Forelimb muscle (tissue), 1 donor: ENCODE measurements at regions not wholly inside any gene's neighbourhood (a gene's known extent, or its start where the extent isn't known, plus 50 kb on each side); places are given as distances from the start of the nearest gene placed in this dataset.

Experiments used
- DNase-seq: peaks from one replicate; pipeline ENCODE4 v3.0.0-alpha.2; 2013; ENCODE audit warnings: low read depth

DNA sequence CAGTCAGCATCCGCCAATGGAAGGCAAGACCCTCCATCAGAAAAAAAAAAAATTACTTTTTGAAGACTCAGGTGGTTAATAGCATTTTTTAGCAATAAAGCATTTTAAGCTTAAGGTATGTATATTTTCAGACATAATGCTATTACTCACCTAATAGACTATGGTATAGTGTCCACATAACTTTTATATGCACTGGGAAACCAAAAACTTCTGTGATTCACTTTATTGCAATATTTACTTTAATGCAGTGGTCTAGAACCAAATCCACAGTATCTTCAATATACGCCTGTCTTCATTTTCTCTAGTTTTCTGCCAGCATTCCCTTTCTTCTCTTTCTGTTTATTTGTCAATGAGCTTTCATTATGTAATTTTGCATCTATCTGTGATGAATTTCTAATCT lies 418.1 kb downstream of the SLITRK6 start:
- no peak for DNase-seq

DNA sequence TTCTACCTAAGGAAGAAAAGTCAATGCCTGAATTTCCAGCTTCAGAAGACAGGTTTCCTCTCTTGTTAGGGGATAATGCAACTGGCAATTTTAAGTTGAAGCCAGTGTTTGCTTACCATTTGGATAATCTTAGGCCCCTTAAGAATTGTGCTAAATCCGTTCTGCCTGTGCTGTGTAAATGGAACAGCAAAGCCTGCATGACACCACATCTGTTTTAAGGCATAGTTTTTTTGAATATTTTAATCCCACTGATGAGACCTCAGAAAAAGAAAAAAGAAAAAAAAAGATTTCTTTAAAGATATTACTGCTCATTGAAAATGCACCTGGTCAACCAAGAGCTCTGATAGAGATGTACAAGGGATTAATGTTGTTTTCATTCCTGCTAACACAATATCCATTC lies 419.2 kb downstream of the SLITRK6 start:
- no peak for DNase-seq

DNA sequence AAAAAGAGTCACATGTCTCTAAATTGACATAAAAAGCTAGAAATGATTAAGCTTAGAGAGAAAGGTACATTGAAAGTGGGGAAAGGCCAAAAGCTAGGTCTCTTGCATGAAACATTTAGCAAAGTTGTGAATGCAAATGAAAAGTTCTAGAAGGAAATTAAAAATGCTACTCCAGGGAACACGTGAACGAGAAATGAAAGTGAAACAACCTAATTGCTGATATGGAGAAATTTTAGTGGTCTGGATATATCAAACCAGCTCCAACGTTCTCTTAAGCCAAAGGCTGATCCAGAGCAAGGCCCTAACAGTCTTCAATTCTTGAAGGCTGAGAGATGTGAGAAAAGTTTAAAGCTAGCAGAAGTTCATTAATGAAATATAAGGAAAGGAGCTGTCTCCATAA lies 419.8 kb downstream of the SLITRK6 start:
- DNase-seq: no peak

DNA sequence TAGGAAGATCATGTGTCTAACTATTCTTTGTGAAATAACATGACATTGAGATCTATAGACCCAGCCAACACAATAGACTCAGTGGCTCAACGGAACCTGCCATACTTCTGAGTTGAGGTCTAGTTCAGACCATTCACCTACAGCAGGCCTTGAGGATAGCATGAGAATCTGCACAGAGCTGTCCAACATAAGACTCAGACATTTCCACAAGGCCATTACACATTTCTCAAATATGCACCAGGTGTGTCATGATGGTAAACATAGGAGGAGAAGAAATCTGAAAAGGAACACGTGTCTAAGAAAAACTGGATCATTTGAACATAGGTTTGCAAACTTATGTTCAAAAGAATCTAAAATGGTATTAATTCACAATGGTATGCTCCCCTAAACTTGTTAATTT lies 421.4 kb downstream of the SLITRK6 start:
- DNase-seq: no peak

DNA sequence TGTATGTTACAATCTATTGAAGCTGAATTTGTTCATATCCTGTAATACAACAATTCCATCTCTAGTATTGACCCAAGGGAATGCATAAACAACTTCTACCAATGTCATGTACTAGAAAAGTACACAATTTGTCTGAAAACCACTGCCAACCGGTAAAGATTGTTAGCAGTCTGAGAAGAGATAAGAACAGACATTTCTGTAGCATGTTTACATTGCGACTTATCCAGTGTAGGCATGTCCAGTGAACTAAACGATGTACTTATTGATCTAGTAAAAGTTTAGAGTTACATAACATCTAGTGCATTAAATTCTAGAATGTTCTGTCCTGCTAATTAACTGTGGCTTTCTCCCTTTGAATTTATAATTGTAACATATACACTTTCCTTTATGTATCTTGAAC lies 425.9 kb downstream of the SLITRK6 start:
- no peak for DNase-seq

DNA sequence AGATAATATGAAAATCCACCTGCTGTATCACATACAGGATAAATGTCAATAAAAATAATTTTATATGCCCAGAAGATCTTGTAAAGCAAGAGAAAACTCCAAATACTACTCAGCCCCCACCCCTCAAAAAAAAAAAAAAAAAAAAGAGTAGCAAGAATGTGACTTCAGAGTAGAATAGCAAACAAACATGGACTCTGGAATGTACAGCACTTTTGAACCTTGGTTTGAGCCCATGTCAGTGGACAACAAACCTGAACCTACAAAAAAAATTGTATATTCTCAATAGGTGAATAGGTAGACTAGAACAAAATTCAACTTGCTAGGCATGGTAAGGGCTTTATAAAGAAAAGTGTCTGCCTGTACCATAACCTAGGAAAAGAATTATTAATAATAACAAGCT lies 428.0 kb downstream of the SLITRK6 start:
- no peak for DNase-seq

DNA sequence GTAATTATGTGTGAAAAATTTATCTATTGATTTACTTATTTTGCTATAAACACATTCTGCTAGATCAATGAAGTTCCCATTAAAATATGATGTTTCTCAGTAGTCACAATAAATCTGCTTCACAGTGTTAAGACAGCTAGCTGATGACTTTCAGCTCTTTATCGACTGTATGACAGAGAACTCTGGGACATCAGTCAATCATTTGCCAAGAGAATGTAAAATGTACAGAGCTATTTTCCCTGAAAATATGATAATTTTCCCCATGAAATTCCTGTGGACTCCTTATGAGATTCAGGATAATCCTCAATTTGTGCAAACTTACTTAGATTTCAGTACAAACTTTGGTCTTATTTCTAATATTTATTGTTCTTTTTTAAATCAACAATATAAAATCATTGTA lies 430.5 kb downstream of the SLITRK6 start:
- DNase-seq: no peak

DNA sequence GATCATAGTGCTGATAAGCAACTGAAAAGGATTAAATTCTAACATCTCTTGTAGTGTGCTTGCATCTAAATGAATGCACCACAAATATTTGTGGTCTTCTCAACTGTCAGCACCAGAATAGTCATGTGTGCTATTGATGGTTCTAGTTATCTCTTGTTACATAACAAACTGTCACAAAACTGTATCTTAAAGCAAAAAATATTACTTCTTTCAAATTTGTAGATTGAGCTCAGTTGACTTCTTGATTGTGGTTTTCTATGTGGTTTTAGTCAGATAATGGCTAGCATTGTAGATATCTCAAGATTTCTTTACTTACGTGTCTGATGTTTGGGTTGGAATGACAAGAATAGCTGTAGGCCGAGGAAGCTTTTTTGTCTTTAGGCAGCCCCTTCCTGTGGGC lies 431.3 kb downstream of the SLITRK6 start:
- no peak for DNase-seq

DNA sequence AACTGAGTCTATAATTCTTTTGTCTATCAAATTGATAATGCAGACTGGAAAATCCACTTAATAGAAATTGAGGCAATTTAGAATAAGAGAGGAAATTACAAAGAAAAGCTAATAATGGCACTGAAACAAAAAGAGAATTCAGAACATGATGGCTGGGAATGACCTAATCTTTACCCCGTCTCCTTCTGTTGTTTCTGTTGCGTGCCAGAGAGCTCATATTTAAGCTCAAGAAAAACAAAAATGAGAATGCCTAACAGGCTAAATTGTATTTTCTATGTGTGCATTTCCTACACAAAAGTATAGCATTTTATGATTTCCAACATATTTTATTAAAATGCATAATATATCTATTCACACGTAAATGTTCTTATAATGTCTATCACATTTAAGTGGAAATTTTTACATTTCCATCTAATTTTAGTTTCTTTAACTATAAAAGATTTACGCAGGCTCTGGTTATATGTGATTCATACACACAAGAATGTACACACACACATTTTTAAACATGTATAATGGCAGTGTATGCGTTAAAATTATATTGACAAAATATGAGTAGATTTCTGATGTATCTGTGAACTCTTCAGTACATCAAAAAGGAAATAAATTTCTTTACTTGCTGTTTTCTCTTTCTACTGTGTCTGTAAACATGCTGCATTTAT lies 432.3 kb downstream of the SLITRK6 start:
- no peak for DNase-seq

DNA sequence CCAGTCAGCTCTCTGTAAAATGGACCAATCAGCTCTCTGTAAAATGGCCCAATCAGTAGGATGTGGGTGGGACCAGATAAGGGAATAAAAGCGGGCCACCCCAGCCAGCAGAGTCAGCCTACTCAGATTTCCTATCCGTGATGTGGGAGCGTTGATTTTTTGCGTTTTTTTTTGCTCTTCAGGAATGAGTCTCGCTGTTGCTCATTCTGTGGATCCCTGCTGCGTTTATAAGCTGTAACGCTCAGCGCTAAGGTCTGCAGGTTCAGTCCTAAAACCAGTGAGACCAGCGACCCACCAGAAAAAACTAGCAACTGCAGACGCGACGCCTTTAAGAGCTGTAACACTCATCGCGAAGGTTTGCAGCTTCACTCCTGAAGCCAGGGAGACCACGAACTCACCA lies 435.7 kb downstream of the SLITRK6 start:
- no peak for DNase-seq

DNA sequence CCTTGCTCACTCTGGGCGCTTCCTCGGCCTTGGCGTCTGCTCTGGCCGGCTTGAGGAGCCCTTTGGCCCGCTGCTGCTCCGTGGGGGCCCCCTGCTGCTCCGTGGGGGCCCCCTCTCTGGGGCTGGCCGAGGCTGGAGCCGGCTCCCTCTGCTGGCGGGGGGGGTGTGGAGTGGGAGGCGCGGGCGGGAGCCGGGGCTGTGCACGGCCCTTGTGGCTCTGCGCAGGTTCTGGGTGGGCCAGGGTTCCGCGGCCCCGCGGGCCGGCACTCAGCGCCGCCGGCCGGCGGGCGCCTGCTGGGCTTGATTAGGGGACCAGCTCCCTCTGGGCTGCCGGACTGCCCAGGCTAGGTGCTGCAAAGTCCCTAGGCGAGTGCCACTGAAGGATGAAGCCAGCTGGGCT lies 436.2 kb downstream of the SLITRK6 start:
- no peak for DNase-seq

DNA sequence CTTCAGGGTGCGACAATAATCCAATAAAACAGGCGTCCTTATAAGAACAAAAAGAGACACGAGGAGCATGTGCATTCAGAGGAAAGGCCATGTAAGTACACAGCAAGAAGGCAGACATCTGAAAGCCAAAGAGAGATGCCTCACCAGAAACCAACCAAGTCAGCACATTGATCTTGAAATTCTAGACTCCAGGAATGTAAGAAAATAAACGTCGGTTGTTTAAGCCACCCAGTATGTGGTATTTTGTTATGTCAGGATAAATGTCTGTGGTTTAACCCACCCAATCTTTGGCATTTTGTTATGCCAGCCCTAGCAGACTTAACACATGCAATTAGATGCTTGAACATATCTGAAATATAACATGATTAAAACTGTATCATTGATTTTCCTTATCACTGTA lies 452.0 kb downstream of the SLITRK6 start:
- DNase-seq: no peak

DNA sequence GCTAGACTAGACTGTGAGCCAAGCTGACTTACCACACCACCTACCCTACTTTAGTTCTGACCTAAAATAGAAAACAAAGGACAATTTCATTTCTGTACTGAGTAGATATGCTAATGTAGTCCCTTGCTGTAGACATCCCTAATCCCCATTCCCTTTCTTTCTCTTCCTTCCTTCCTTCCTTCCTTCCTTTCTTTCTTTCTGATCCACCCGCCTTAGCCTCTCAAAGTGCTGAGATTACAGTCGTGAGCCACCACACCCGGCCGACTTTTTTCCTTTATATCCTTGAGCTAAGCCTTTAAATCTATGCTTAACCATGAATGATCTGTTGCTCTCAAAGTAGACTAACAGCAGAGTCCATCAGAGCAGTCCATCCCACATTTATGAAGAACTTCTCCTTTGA lies 465.0 kb downstream of the SLITRK6 start:
- DNase-seq: no peak

DNA sequence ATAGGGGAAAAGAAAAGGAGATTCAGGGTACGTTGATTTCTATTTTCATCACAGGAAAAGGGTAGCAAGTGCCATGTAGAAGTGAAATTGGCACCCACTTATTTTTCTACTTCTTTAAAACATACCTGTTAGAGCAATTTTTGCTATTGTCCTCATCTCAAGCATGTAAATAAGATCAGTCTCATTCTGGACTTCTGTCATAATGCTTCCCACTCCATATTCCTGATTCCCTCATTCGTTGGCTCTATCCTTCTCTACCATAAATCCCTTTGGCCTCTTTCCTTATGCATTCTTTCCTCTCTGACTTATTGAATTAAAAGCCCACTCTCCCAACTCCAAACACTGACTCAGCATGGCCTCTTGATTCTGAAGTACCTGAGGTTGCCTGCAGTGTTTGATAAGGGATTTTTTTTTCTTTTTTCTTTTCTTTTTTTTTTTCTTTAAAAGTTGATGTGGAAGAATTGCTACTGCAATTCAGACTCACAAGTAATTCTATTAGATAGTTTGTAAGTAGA lies 465.7 kb downstream of the SLITRK6 start:
- DNase-seq: no peak

DNA sequence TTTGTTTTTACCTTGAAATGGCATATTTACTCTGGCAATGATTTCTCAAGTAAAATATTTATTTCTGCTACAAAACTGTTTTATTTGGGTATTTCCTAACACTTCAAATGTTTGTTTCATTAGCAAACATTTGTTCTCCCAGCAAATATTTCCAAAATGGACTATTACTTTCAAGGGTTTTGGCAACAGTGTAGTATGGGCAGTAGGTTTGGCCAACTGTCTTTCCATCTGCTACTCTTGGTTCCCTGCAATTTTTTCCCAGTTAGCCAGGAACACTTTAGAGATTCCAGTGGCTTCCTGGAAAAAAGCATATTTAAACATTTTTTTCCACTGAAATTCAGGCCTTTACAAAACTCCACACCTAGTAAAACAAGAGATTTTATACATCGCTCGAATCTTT lies 466.6 kb downstream of the SLITRK6 start:
- DNase-seq: no peak

DNA sequence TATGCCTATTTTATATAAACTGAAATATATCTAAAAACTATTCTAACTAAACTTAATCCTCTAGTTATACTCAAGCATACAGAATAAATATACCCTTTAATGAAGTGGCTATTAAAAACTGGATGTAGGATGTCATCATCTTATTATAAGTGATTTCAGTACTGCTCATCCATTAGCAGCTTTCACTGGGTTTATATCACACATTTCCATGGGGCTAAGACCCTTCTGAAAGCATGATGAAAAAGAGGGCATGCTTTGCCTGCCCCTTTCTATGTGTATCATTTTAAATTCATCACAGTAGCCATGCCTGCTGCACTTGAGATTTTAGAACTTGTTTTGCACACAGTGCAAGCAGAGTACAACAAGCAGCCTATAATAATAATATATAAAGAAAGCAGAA lies 477.5 kb downstream of the SLITRK6 start:
- no peak for DNase-seq

DNA sequence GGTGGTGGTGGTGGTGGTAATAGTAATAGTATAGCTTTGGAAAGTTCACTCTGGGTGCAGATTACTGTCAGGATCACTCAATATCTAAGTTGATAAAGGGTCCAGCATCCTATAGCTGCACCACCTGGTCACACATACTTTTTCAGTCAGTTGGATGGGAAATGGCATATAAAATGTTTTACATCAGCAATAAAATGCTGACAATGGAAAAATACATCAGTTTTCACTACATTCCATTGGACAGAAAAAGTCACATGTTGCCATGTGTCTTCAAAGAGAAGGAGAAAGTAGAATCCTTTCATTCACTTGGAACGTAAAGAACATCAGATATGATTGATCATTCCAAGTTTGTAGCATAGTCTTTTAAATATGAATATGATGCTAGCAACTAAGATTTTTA lies 481.4 kb downstream of the SLITRK6 start:
- no peak for DNase-seq

DNA sequence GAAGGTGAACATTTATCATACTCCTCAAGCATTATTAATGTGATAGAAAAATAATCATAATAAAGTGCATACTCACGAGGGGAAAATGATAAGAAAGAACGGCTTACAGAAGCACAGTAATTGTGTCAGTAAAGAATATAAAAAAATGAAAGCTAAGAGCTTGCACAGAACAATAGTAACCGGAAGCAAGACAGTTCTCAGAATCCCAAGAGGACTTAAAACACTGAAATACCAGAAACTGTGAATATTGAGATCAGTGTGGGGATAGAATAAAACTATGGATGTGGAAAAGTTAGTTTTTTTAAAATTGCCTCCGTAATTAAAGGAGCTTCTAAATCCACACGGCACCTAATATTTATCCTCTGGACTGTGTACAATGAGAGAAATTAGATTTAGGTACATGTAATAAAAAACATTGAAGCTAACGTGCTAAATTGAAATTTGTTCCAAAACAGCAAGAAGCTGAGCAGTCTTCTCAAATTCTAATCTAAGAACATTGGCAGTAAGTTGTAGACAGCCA lies 482.7 kb downstream of the SLITRK6 start:
- no peak for DNase-seq

DNA sequence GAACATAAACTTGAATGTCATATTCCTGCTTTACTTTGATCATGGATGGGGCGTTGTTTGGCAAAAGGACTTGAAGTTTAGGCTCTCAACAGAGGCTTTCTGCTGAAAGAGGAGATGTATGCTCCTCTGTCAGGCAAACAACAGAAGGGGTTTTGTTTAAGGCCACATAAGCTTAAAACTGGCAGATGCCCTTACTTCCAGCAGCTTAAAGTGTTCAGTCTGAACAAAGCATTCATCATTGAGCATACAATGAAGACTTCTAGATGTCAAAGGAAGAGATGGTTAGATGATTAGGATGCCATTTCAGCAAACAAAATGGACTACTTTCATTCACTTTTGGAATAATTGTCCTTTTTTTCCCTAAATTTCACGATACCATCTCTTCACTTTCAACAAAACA lies 484.5 kb downstream of the SLITRK6 start:
- DNase-seq: no peak

DNA sequence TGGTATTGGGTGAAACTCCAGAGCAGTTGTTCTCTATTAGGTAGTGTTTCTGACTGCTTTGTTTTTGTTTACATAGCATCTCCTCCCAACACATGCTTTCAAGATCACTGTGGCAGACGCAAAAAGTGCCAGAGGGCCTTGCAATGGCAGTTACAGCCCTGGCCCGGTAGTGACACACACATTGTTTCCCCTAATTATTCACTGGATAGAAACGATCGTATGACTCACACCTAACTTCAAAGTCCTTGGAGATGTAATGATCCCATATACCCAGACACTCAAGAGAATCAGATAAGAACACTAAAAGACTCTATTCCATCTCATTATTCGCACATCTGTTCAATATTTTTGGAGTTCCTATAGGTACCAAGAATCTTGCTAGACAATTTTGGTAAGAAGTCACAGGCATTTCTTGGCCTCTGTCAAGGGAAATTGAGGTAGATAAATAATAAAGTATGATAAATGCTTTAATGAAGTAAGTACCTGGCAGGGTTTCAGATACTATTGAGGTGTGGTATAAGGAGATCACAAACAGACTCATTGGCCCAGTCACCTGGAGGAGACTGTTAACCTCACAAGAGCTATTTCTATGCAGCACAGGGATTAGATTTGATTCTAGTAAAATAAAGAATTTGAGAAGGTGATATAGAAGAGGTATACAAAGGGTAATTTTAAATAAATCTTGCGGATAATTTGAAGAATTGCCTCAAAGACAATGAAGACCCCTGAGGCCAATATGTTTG lies 485.3 kb downstream of the SLITRK6 start:
- DNase-seq: no peak

DNA sequence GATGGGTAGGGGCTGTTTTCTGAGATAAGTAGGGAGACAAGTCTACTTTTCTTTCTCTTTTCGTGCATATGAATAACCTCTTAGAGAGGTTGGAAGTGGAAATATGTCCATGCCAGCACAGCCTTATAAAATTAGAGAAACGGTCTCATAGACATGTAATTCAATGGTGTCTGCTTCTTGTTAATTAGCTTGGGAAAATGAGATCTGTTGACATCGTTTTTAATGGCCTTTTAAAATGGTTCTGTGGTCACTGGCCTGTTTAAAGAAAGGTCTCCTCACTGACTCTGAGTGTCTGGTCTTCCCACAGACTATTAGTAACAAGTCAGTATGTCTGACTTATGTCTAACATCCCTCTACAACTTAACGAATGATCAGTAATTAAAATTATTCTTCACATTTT lies 487.1 kb downstream of the SLITRK6 start:
- DNase-seq: no peak

DNA sequence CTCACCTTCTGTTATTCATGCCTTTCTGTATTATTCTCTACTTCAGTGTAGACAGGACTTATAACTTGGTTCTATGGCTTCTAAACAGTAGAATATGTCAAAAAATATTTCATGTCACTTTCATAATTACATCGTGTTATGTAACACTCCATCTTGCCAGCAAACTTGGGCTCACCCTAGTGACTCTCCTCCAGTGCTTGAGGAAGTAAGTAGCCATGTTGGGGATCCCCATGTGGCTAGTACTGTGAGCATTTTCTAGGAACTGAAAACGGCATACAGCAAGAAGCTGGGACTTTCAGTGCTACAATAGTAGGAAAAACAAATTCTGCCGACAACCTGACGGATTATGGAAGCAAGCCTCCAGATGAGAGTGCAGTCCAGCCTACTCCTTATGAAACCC lies 495.6 kb downstream of the SLITRK6 start:
- no peak for DNase-seq

DNA sequence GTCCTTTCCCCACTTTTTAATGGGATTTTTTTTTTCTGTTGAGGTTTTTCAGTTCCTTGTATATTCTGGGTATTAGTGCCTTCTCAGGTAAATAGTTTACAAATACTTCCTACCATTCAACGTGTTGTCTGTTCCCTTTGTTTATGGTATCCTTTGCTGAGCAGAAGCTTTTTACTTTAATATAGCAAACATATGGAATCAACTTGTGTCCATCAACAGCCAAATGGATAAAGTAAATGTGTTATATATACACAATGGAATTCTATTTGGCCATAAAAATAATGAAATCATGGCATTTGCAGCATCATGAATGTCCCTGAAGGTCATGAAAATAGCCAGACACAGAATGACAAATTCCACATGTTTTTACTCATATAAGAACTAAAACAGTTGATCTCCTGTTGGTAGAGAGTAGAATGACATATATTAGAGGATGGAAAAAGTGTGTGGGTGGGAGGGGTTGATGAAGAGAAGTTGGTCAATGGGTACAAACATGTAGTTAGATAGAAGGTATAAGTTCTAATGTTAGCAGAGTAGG lies 500.8 kb downstream of the SLITRK6 start:
- no peak for DNase-seq
